ENCODE measurements at regions not wholly inside any gene's neighbourhood (a gene's known extent, or its start where the extent isn't known, plus 50 kb on each side); places are given as distances from the start of the nearest gene placed in this dataset.

DNA sequence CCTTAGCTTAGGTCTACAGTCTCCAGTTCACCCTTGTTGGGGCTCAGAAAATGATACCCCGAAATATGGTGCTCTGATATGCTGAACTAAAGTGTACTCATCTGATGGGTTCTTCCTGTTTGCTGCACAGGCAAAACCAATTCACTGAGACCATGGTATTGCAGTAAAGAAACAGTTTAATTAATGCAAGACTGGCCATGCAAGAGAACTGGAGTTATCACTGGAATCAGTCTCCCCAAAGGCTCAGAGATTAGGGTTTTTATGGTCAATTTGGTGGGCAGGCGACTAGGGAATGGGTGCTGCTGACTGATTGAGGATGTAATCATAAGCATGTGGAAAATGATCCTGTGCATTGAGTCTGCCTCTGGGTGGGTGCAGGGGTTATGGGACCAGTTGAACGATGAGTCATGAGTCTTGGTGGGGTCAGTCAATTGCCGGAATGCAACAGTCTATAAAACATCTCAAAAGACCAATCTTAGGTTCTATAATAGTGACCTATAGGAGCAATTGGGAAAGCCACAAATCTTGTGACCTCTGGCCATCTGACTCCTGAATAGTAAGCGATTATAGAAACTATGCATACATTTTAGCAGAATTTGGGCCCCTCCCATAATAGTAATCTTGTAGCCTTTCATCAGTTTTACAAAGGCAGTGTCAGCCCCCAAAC lies 113.0 kb upstream of the ANKRD55 start:
- Histone ChIP-seq H3K4me3 (replicated peaks in 1 of 3; ENCODE audit: insufficient read depth in 1 of 3, low read depth in 2 of 3, low read length in 3 of 3) (no peak overlapping the region), H4K20me1 (ENCODE audit: insufficient read depth, low read length) (no peaks in the 10 kb centered on the region), H3K27ac (ENCODE audit: extremely low read length, insufficient read depth, low read length) (no peak overlapping the region), H2AFZ (ENCODE audit: low read length) (no peak overlapping the region), H3K36me3 (replicated peaks in 1 of 2; ENCODE audit: control insufficient read depth in 1 of 2, insufficient read depth in 2 of 2, low read length in 2 of 2) (no peaks in the 10 kb centered on the region), H3K27me3 (ENCODE audit: control insufficient read depth in 1 of 2, insufficient read depth in 2 of 2, low read length in 2 of 2) (no peaks in the 10 kb centered on the region), H3K9ac (ENCODE audit: insufficient read depth, low read depth, low read length) (no peak overlapping the region), H3K9me3 (ENCODE audit: low read length) (0 out of 2 replicates have a peak, but pooled peaks cover 4% of the 10 kb centered on the region), H3K4me1 (ENCODE audit: insufficient read depth, low read length) (peaks cover 46% of the 10 kb centered on the region), H3K4me2 (ENCODE audit: low read depth, low read length) (no peak overlapping the region), H3K79me2 (ENCODE audit: insufficient read depth, low read length) (no peaks in the 10 kb centered on the region)
- CTCF ChIA-PET (ENCODE audit: low intra/inter-chr PET ratio, low total read pairs): no interaction called here
- in situ Hi-C loops (cut with HindIII; ENCODE audit: extremely low pct_ligation_motif_present, low pct_unique_long_range_greater_than_20kb) (no loop called here), intact Hi-C loops (cut with micrococcal nuclease; ENCODE audit: unreplicated experiment) (no loop called here)
- no TSS peak for BruUV-seq (replicated peaks)
- no peak for DNase-seq (ENCODE audit: low spot score)
- WGBS (ENCODE audit: low lambda C conversion rate): 89% methylated on average over 5 of the region's 5 CpGs
- POLR2A ChIA-PET: interaction anchor here (0.7 kb wide), 1 partner anchor 11 kb away, joined by 3 read pairs; no protein-coding TSS in a partner anchor
- ATAC-seq: no peak
- FAIRE-seq: no peak
- TF ChIP-seq ZNF737 (CRISPR knock-in tag; IDR thresholded peaks at IDR 0.05; ENCODE audit: borderline replicate concordance) (no peak), ZNF44 (CRISPR knock-in tag; IDR thresholded peaks at IDR 0.05) (peak; percentile 92; the same call in 1 of the 2 replicates)

DNA sequence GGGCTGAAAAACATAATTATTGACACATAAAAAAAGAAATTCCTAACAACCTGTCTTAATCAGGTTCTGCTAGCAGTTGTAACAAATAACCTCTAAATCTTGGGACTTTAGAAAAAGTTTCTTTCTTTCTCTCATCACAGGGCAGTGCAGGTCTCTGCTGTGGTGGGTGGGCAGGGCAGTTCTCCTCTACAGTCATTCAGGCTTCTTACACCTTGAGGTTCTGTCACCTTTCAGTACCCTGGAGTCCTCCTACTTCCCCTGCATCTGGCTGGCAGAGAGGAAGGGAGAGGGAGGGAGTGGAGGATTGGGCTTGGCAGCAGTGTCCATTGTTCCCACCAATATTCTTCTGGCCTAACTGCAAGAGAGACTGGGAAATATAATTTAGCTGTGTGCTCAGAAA lies 112.2 kb upstream of the ANKRD55 start:
- no peak overlapping the region for H3K9ac ChIP-seq (ENCODE audit: insufficient read depth, low read depth, low read length)
- no peak overlapping the region for H2AFZ ChIP-seq (ENCODE audit: low read length)
- H3K9me3 ChIP-seq (ENCODE audit: low read length): 0 out of 2 replicates have a peak, but pooled peaks cover 4% of the 10 kb centered on the region
- H3K4me3 ChIP-seq (replicated peaks in 1 of 3; ENCODE audit: insufficient read depth in 1 of 3, low read depth in 2 of 3, low read length in 3 of 3): no peak overlapping the region
- no peak overlapping the region for H3K4me2 ChIP-seq (ENCODE audit: low read depth, low read length)
- no peak for ATAC-seq
- in situ Hi-C loops (cut with HindIII; ENCODE audit: extremely low pct_ligation_motif_present, low pct_unique_long_range_greater_than_20kb) (no loop called here), intact Hi-C loops (cut with micrococcal nuclease; ENCODE audit: unreplicated experiment) (no loop called here)
- no peaks in the 10 kb centered on the region for H4K20me1 ChIP-seq (ENCODE audit: insufficient read depth, low read length)
- no peak for FAIRE-seq
- CTCF ChIA-PET (ENCODE audit: low intra/inter-chr PET ratio, low total read pairs): no interaction called here
- no peak for DNase-seq (ENCODE audit: low spot score)
- no TSS peak for BruUV-seq (replicated peaks)
- no peak overlapping the region for H3K27ac ChIP-seq (ENCODE audit: extremely low read length, insufficient read depth, low read length)
- no peaks in the 10 kb centered on the region for H3K36me3 ChIP-seq (replicated peaks in 1 of 2; ENCODE audit: control insufficient read depth in 1 of 2, insufficient read depth in 2 of 2, low read length in 2 of 2)
- no peaks in the 10 kb centered on the region for H3K27me3 ChIP-seq (ENCODE audit: control insufficient read depth in 1 of 2, insufficient read depth in 2 of 2, low read length in 2 of 2)
- no peaks in the 10 kb centered on the region for H3K79me2 ChIP-seq (ENCODE audit: insufficient read depth, low read length)
- peaks cover 38% of the 10 kb centered on the region for H3K4me1 ChIP-seq (ENCODE audit: insufficient read depth, low read length)
- POLR2A ChIA-PET: interaction anchor here (0.7 kb wide), 1 partner anchor 12 kb away, joined by 3 read pairs; no protein-coding TSS in a partner anchor
- no peak for TF ChIP-seq ZNF143 (CRISPR knock-in tag; IDR thresholded peaks at IDR 0.05)
- TF ChIP-seq FIP1L1 (IDR thresholded peaks at IDR 0.05; ENCODE audit: borderline replicate concordance, insufficient read depth, low read depth, low read length): no peak
- no peak for TF ChIP-seq POLR2AphosphoS2 (IDR thresholded peaks at IDR 0.05; ENCODE audit: low read depth, low read length)
- no peak for TF ChIP-seq MATR3 (CRISPR knock-in tag; IDR thresholded peaks at IDR 0.05)
- TF ChIP-seq HOXA3 (CRISPR knock-in tag; IDR thresholded peaks at IDR 0.05): no peak
- no peak for TF ChIP-seq ZNF12 (CRISPR knock-in tag; IDR thresholded peaks at IDR 0.05)
- TF ChIP-seq ZSCAN9 (CRISPR knock-in tag; IDR thresholded peaks at IDR 0.05; ENCODE audit: borderline replicate concordance): no peak
- no peak for TF ChIP-seq MTF2 (CRISPR knock-in tag; IDR thresholded peaks at IDR 0.05; ENCODE audit: borderline replicate concordance)
- no peak for TF ChIP-seq POLR2AphosphoS5 (IDR thresholded peaks at IDR 0.05; ENCODE audit: low read depth, low read length)
- no peak for TF ChIP-seq SKI (IDR thresholded peaks at IDR 0.05; ENCODE audit: partially characterized antibody)
- no peak for TF ChIP-seq ZNF562 (CRISPR knock-in tag; IDR thresholded peaks at IDR 0.05; ENCODE audit: borderline replicate concordance)
- no peak for TF ChIP-seq ARID5B (CRISPR knock-in tag; IDR thresholded peaks at IDR 0.05)
- no peak for TF ChIP-seq ZSCAN29 (CRISPR knock-in tag; conservative IDR thresholded peaks at IDR 0.05)
- TF ChIP-seq SALL2 (CRISPR knock-in tag; IDR thresholded peaks at IDR 0.05): no peak
- TF ChIP-seq ZNF296 (CRISPR knock-in tag; conservative IDR thresholded peaks at IDR 0.05): no peak

All from HepG2 (cell line).